Stimulated activated CD4-positive, alpha-beta T cell treated with anti-CD3 and anti-CD28 coated beads, TNF-alpha, amount 100 ng/mL, for 24 hours (primary cell): ENCODE measurements at regions not wholly inside any gene's neighbourhood (a gene's known extent, or its start where the extent isn't known, plus 50 kb on each side); places are given as distances from the start of the nearest gene placed in this dataset.

Experiments used
- DNase-seq, 3 experiments: peaks; one replicate each; pipeline ENCODE4 v3.0.0-alpha.2; 2020; ENCODE audit warnings: low read depth in 3 of 3

- DNase-seq: no peak
These were observed 321.1 kb downstream of the RBM26 start for GRCh38 chr13:79084802-79085424.

GRCh38 chr13:79081942-79082341 is 324.1 kb downstream of the RBM26 start:
- no peak for DNase-seq

- no peak for DNase-seq
These were observed 326.7 kb downstream of the RBM26 start for GRCh38 chr13:79079351-79079839.

GRCh38 chr13:79075703-79076102 is 330.4 kb downstream of the RBM26 start:
- DNase-seq: no peak

- no peak for DNase-seq
These were observed 335.6 kb downstream of the RBM26 start for GRCh38 chr13:79070343-79070974.

- no peak for DNase-seq
These were observed 343.8 kb downstream of the RBM26 start for GRCh38 chr13:79062291-79062690.

- no peak for DNase-seq
These were observed 345.8 kb downstream of the RBM26 start for GRCh38 chr13:79060216-79060615.

- no peak for DNase-seq
These were observed 349.3 kb downstream of the RBM26 start for GRCh38 chr13:79056706-79057105.

GRCh38 chr13:79051472-79051871 is 354.6 kb downstream of the RBM26 start:
- DNase-seq: no peak

GRCh38 chr13:79044415-79044814 is 361.6 kb downstream of the RBM26 start:
- no peak for DNase-seq

GRCh38 chr13:79043208-79043607 is 362.8 kb downstream of the RBM26 start:
- DNase-seq: no peak

GRCh38 chr13:79037197-79037596 is 368.9 kb downstream of the RBM26 start:
- no peak for DNase-seq

GRCh38 chr13:79034341-79034740 is 371.7 kb downstream of the RBM26 start:
- no peak for DNase-seq

GRCh38 chr13:79030513-79030912 is 371.6 kb upstream of the OBI1 start:
- no peak for DNase-seq

- DNase-seq: no peak
These were observed 359.2 kb upstream of the OBI1 start for GRCh38 chr13:79018166-79018565.

- no peak for DNase-seq
These were observed 352.2 kb upstream of the OBI1 start for GRCh38 chr13:79011179-79011578.

GRCh38 chr13:79003989-79004898 is 345.3 kb upstream of the OBI1 start:
- DNase-seq: no peak

GRCh38 chr13:78999494-78999893 is 340.5 kb upstream of the OBI1 start:
- no peak for DNase-seq

GRCh38 chr13:78998630-78999315 is 339.8 kb upstream of the OBI1 start:
- DNase-seq: no peak

- no peak for DNase-seq
These were observed 339.1 kb upstream of the OBI1 start for GRCh38 chr13:78997902-78998629.

GRCh38 chr13:78993792-78994191 is 334.8 kb upstream of the OBI1 start:
- no peak for DNase-seq
